RCC 7860 (cell line): ENCODE measurements at regions not wholly inside any gene's neighbourhood (a gene's known extent, or its start where the extent isn't known, plus 50 kb on each side); places are given as distances from the start of the nearest gene placed in this dataset.

ENCODE experiments used
- DNase-seq: peaks from one replicate; pipeline ENCODE4 v3.0.0-alpha.2; 2015; ENCODE audit warnings: low spot score
- FAIRE-seq: peaks from 2 replicates; lab custom pipeline; 2012; peaks lifted over from hg19 to GRCh38; lab: Jason Lieb, UNC

GRCh38 chr7:22627136-22627535 lies 99.9 kb upstream of the IL6 start:
- DNase-seq: no peak
- FAIRE-seq: no peak

- no peak for FAIRE-seq
Observed at GRCh38 chr7:22625251-22625650, 101.7 kb upstream of the IL6 start.

GRCh38 chr7:22624781-22625180 lies 102.2 kb upstream of the IL6 start:
- no peak for FAIRE-seq
- no peak for DNase-seq

More at GRCh38 chr7:22625251-22625650, 101.7 kb upstream of the IL6 start:
- no peak for DNase-seq

- FAIRE-seq: no peak
- no peak for DNase-seq
Observed at GRCh38 chr7:22622116-22622785, 104.7 kb upstream of the IL6 start.

GRCh38 chr7:22618528-22618927 lies 108.5 kb upstream of the IL6 start:
- FAIRE-seq: no peak

GRCh38 chr7:22617166-22617565 lies 109.8 kb upstream of the IL6 start:
- DNase-seq (no peak), FAIRE-seq (no peak)

More at GRCh38 chr7:22618528-22618927, 108.5 kb upstream of the IL6 start:
- no peak for DNase-seq

GRCh38 chr7:22613496-22613895 lies 113.5 kb upstream of the IL6 start:
- FAIRE-seq (no peak), DNase-seq (no peak)

- DNase-seq (no peak), FAIRE-seq (no peak)
Observed at GRCh38 chr7:22612776-22613175, 112.8 kb upstream of the STEAP1B start.

- no peak for FAIRE-seq
- DNase-seq: no peak
Observed at GRCh38 chr7:22611758-22612079, 111.7 kb upstream of the STEAP1B start.

GRCh38 chr7:22610951-22611757 lies 111.2 kb upstream of the STEAP1B start:
- no peak for FAIRE-seq
- no peak for DNase-seq

- FAIRE-seq: no peak
- peak; percentile 50 for DNase-seq
Observed at GRCh38 chr7:22610263-22610662, 110.3 kb upstream of the STEAP1B start.

- DNase-seq: no peak
- no peak for FAIRE-seq
Observed at GRCh38 chr7:22607180-22607579, 107.2 kb upstream of the STEAP1B start.

GRCh38 chr7:22604246-22604645 lies 104.3 kb upstream of the STEAP1B start:
- FAIRE-seq (no peak), DNase-seq (no peak)

- DNase-seq (peak; percentile 26), FAIRE-seq (no peak)
Observed at GRCh38 chr7:22601812-22602565, 102.0 kb upstream of the STEAP1B start.

- no peak for DNase-seq
- no peak for FAIRE-seq
Observed at GRCh38 chr7:22601408-22601807, 101.4 kb upstream of the STEAP1B start.

- no peak for DNase-seq
- FAIRE-seq: no peak
Observed at GRCh38 chr7:22601003-22601402, 101.0 kb upstream of the STEAP1B start.

GRCh38 chr7:22598318-22598920 lies 98.4 kb upstream of the STEAP1B start:
- FAIRE-seq: no peak

GRCh38 chr7:22597844-22598243 lies 97.9 kb upstream of the STEAP1B start:
- no peak for DNase-seq
- FAIRE-seq: no peak

More at GRCh38 chr7:22598318-22598920, 98.4 kb upstream of the STEAP1B start:
- DNase-seq: no peak

- FAIRE-seq (no peak), DNase-seq (no peak)
Observed at GRCh38 chr7:22596763-22597400, 96.9 kb upstream of the STEAP1B start.

- FAIRE-seq (no peak), DNase-seq (no peak)
Observed at GRCh38 chr7:22594020-22594419, 94.0 kb upstream of the STEAP1B start.

- FAIRE-seq: no peak
- DNase-seq: no peak
Observed at GRCh38 chr7:22591271-22591670, 91.3 kb upstream of the STEAP1B start.
